ENCODE measurements at regions not wholly inside any gene's neighbourhood (a gene's known extent, or its start where the extent isn't known, plus 50 kb on each side); places are given as distances from the start of the nearest gene placed in this dataset.

- TF ChIP-seq CTCF (IDR thresholded peaks at IDR 0.05; ENCODE audit: insufficient read depth, low read length, poor library complexity, severe bottlenecking) = no peak
- TF ChIP-seq EZH2phosphoT487 (conservative IDR thresholded peaks at IDR 0.05; ENCODE audit: low read length) = no peak
These were observed 390.8 kb upstream of the IRAK1BP1 start for GRCh38 chr6:78476561-78476960.

Measured in SU-DHL-6 (cell line).